ENCODE measurements at regions not wholly inside any gene's neighbourhood (a gene's known extent, or its start where the extent isn't known, plus 50 kb on each side); places are given as distances from the start of the nearest gene placed in this dataset.

GRCh38 chr13:111484959-111485358 lies 164.5 kb downstream of the TEX29 start:
- no peak overlapping the region for H3K4me3 ChIP-seq (ENCODE audit: low read length)
- no peaks in the 10 kb centered on the region for H3K27me3 ChIP-seq (ENCODE audit: control insufficient read depth, insufficient read depth, low read length)
- H3K9ac ChIP-seq (ENCODE audit: low read length), result no peak overlapping the region
- H3K36me3 ChIP-seq (ENCODE audit: control insufficient read depth, insufficient read depth, low read length), result no peaks in the 10 kb centered on the region
- H3K4me1 ChIP-seq (ENCODE audit: control insufficient read depth, insufficient read depth, low read length), result no peaks in the 10 kb centered on the region
- H3K9me3 ChIP-seq (ENCODE audit: control insufficient read depth, low read length), result no peaks in the 10 kb centered on the region

DNA sequence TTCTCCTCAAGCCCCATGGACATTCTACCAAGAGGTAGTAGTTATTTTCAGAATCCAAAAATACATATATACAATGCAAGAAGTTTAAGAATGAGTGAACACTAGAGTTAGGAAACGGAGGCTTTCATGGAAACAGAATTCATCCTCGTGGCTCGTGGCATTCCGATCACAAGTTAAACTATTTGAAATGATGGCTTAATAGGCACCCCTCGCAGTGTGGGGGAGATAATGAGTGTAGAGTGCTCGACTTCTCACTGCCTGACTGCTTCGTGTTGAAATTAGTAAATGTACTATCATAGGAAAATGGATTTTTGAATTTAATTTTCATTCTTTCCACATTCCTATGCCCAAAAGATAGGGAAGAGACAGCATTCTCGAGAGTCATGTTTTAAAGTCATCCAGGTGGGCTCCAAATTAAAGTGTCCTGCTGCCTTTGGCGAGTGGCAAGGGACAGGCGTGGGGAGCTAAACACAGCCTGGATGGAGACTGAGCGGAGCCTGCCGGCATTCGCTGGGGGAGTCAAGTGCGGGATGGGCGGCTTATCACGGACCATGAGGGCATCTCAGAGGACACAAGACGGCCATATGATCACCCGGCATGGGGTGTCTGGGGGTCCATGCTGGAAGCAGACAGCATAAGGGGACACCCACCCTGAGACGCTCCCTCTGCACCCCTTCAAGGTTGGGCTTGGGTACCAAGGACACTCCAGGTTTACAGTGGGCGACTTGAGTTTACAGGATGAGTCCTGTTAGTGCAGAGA lies 165.2 kb downstream of the TEX29 start:
- H3K4me3 ChIP-seq (ENCODE audit: low read length), result no peak overlapping the region
- H3K4me1 ChIP-seq (ENCODE audit: control insufficient read depth, insufficient read depth, low read length), result no peaks in the 10 kb centered on the region
- H3K9me3 ChIP-seq (ENCODE audit: control insufficient read depth, low read length), result no peaks in the 10 kb centered on the region
- no peaks in the 10 kb centered on the region for H3K27me3 ChIP-seq (ENCODE audit: control insufficient read depth, insufficient read depth, low read length)
- no peaks in the 10 kb centered on the region for H3K36me3 ChIP-seq (ENCODE audit: control insufficient read depth, insufficient read depth, low read length)
- H3K9ac ChIP-seq (ENCODE audit: low read length), result no peak overlapping the region

DNA sequence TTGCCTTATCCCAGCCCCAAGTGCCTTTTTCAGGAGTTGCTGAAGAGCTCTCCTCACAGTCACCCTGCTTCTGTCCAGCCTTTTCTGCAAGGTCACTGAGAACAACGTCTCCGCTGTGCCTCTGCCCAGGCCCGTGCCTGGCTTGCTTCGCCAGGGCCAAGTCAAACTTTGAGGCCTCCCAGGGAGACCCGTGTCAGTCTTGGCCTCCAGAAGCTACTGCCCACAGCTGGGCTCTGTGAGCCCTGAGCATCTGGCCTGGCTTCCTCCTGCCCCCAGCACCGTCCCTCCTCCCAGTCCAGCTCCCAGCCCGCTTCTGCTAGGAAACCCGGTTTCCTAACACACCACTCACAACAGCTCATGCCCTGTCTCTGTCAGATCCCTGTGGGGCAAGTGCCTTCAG lies 165.9 kb downstream of the TEX29 start:
- Histone ChIP-seq H3K9ac (ENCODE audit: low read length) (no peak overlapping the region), H3K4me1 (ENCODE audit: control insufficient read depth, insufficient read depth, low read length) (no peaks in the 10 kb centered on the region), H3K36me3 (ENCODE audit: control insufficient read depth, insufficient read depth, low read length) (no peaks in the 10 kb centered on the region), H3K4me3 (ENCODE audit: low read length) (no peak overlapping the region), H3K27me3 (ENCODE audit: control insufficient read depth, insufficient read depth, low read length) (no peaks in the 10 kb centered on the region), H3K9me3 (ENCODE audit: control insufficient read depth, low read length) (no peaks in the 10 kb centered on the region)

GRCh38 chr13:111486801-111487200 lies 166.4 kb downstream of the TEX29 start:
- no peaks in the 10 kb centered on the region for H3K4me1 ChIP-seq (ENCODE audit: control insufficient read depth, insufficient read depth, low read length)
- no peaks in the 10 kb centered on the region for H3K36me3 ChIP-seq (ENCODE audit: control insufficient read depth, insufficient read depth, low read length)
- H3K9me3 ChIP-seq (ENCODE audit: control insufficient read depth, low read length), result no peaks in the 10 kb centered on the region
- H3K9ac ChIP-seq (ENCODE audit: low read length), result no peak overlapping the region
- no peak overlapping the region for H3K4me3 ChIP-seq (ENCODE audit: low read length)
- no peaks in the 10 kb centered on the region for H3K27me3 ChIP-seq (ENCODE audit: control insufficient read depth, insufficient read depth, low read length)

- H3K9me3 ChIP-seq (ENCODE audit: control insufficient read depth, low read length), result no peaks in the 10 kb centered on the region
- no peaks in the 10 kb centered on the region for H3K36me3 ChIP-seq (ENCODE audit: control insufficient read depth, insufficient read depth, low read length)
- no peaks in the 10 kb centered on the region for H3K4me1 ChIP-seq (ENCODE audit: control insufficient read depth, insufficient read depth, low read length)
- H3K9ac ChIP-seq (ENCODE audit: low read length), result no peak overlapping the region
- no peaks in the 10 kb centered on the region for H3K27me3 ChIP-seq (ENCODE audit: control insufficient read depth, insufficient read depth, low read length)
- no peak overlapping the region for H3K4me3 ChIP-seq (ENCODE audit: low read length)
Measured at GRCh38 chr13:111488486-111489132, 168.2 kb downstream of the TEX29 start.

DNA sequence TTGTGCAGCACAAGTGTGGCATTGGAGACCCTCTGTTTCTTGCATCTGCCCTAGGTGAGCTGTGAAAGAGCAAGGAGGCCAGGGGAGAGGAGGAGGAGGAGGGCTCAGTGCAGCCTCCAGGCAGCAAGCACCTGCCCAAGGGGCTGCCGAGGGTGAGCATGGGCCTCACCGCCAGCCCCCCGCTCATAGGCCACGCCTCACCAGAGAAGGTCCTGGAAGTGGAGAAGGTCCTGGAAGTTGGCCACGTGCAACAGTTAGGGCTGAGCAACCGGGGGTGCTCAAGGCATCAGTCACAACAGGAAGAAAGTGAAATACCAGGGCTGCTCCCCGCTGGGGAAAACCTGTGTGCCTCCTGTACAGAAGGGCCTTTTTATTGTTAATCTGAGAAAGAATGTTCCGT lies 168.9 kb downstream of the TEX29 start:
- H3K4me1 ChIP-seq (ENCODE audit: control insufficient read depth, insufficient read depth, low read length), result no peaks in the 10 kb centered on the region
- no peaks in the 10 kb centered on the region for H3K36me3 ChIP-seq (ENCODE audit: control insufficient read depth, insufficient read depth, low read length)
- no peaks in the 10 kb centered on the region for H3K27me3 ChIP-seq (ENCODE audit: control insufficient read depth, insufficient read depth, low read length)
- no peaks in the 10 kb centered on the region for H3K9me3 ChIP-seq (ENCODE audit: control insufficient read depth, low read length)
- no peak overlapping the region for H3K4me3 ChIP-seq (ENCODE audit: low read length)
- H3K9ac ChIP-seq (ENCODE audit: low read length), result no peak overlapping the region

GRCh38 chr13:111490611-111491010 lies 170.2 kb downstream of the TEX29 start:
- Histone ChIP-seq H3K4me3 (ENCODE audit: low read length) (no peak overlapping the region), H3K4me1 (ENCODE audit: control insufficient read depth, insufficient read depth, low read length) (no peaks in the 10 kb centered on the region), H3K9me3 (ENCODE audit: control insufficient read depth, low read length) (no peaks in the 10 kb centered on the region), H3K9ac (ENCODE audit: low read length) (no peak overlapping the region), H3K27me3 (ENCODE audit: control insufficient read depth, insufficient read depth, low read length) (no peaks in the 10 kb centered on the region), H3K36me3 (ENCODE audit: control insufficient read depth, insufficient read depth, low read length) (no peaks in the 10 kb centered on the region)

- no peaks in the 10 kb centered on the region for H3K27me3 ChIP-seq (ENCODE audit: control insufficient read depth, insufficient read depth, low read length)
- H3K4me3 ChIP-seq (ENCODE audit: low read length), result no peak overlapping the region
- H3K36me3 ChIP-seq (ENCODE audit: control insufficient read depth, insufficient read depth, low read length), result no peaks in the 10 kb centered on the region
Measured at GRCh38 chr13:111491021-111491420, 170.6 kb downstream of the TEX29 start.

DNA sequence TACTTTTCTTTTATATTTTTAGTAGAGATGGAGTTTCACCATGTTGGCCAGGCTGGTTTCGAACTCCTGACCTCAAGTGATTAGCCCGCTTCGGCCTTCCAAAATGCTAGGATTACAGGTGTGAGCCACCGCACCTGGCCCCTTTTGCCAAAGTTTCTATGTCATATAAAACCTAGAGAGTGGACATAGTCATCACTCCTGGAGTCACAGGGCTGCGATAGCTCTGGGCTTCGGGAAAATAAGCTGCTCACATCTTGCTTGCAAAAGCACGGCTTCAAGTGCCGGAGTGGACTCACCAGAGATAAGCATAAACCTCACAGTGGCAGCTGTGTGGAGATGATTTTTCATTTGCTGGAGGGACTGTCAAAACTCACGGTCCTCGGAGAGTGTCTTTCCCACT lies 171.2 kb downstream of the TEX29 start:
- Histone ChIP-seq H3K9me3 (ENCODE audit: control insufficient read depth, low read length) (no peaks in the 10 kb centered on the region), H3K4me1 (ENCODE audit: control insufficient read depth, insufficient read depth, low read length) (no peaks in the 10 kb centered on the region), H3K36me3 (ENCODE audit: control insufficient read depth, insufficient read depth, low read length) (no peaks in the 10 kb centered on the region), H3K27me3 (ENCODE audit: control insufficient read depth, insufficient read depth, low read length) (no peaks in the 10 kb centered on the region), H3K9ac (ENCODE audit: low read length) (no peak overlapping the region), H3K4me3 (ENCODE audit: low read length) (no peak overlapping the region)

More at GRCh38 chr13:111491021-111491420, 170.6 kb downstream of the TEX29 start:
- Histone ChIP-seq H3K9me3 (ENCODE audit: control insufficient read depth, low read length) (no peaks in the 10 kb centered on the region), H3K4me1 (ENCODE audit: control insufficient read depth, insufficient read depth, low read length) (no peaks in the 10 kb centered on the region), H3K9ac (ENCODE audit: low read length) (no peak overlapping the region)

GRCh38 chr13:111492341-111492950 lies 172.0 kb downstream of the TEX29 start:
- Histone ChIP-seq H3K36me3 (ENCODE audit: control insufficient read depth, insufficient read depth, low read length) (no peaks in the 10 kb centered on the region), H3K4me3 (ENCODE audit: low read length) (no peak overlapping the region), H3K9me3 (ENCODE audit: control insufficient read depth, low read length) (no peaks in the 10 kb centered on the region), H3K4me1 (ENCODE audit: control insufficient read depth, insufficient read depth, low read length) (no peaks in the 10 kb centered on the region), H3K9ac (ENCODE audit: low read length) (no peak overlapping the region), H3K27me3 (ENCODE audit: control insufficient read depth, insufficient read depth, low read length) (no peaks in the 10 kb centered on the region)

DNA sequence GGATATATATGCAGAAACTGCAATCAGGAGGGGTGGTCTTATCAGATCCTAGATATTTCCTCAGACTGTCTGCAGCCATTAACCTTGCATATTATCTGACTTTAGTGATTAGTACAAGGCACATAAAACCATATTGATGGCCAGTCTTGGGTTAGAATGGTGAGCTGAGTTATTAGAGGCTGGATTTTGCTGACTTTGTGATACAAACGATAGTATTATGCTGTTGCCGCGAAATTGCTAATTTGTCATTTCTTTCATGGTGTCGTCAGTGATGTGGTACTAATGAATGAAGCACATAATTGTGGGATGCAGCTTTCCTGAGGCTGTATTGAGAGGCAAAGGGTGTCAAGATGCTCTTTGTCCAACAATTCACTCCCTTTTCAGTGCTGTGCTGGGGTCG lies 172.5 kb downstream of the TEX29 start:
- no peak overlapping the region for H3K9ac ChIP-seq (ENCODE audit: low read length)
- no peak overlapping the region for H3K4me3 ChIP-seq (ENCODE audit: low read length)
- H3K9me3 ChIP-seq (ENCODE audit: control insufficient read depth, low read length), result no peaks in the 10 kb centered on the region
- H3K36me3 ChIP-seq (ENCODE audit: control insufficient read depth, insufficient read depth, low read length), result no peaks in the 10 kb centered on the region
- no peaks in the 10 kb centered on the region for H3K27me3 ChIP-seq (ENCODE audit: control insufficient read depth, insufficient read depth, low read length)
- H3K4me1 ChIP-seq (ENCODE audit: control insufficient read depth, insufficient read depth, low read length), result no peaks in the 10 kb centered on the region

DNA sequence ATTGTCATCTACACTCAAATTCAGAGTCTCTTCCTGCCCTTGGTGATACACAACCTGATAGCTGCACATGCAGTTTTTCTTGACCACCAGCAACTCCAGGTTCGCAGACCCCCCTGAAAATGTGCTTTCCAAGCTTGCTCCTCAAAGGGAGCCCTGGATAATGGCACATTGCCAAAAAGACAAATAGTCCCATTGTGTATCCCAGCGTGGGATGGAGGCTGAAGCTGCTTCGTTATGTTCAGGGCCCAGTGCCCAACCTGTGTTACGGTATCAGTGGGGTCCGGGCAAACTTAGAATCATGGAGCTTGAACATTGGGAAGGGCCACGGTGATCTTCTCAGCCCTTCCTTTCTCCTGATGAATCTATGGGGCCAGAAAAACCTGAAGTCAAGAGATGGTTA lies 173.0 kb downstream of the TEX29 start:
- Histone ChIP-seq H3K4me3 (ENCODE audit: low read length) (no peak overlapping the region), H3K27me3 (ENCODE audit: control insufficient read depth, insufficient read depth, low read length) (no peaks in the 10 kb centered on the region), H3K9me3 (ENCODE audit: control insufficient read depth, low read length) (no peaks in the 10 kb centered on the region), H3K4me1 (ENCODE audit: control insufficient read depth, insufficient read depth, low read length) (no peaks in the 10 kb centered on the region), H3K9ac (ENCODE audit: low read length) (no peak overlapping the region), H3K36me3 (ENCODE audit: control insufficient read depth, insufficient read depth, low read length) (no peaks in the 10 kb centered on the region)
